B cell (primary cell): ENCODE measurements at regions not wholly inside any gene's neighbourhood (a gene's known extent, or its start where the extent isn't known, plus 50 kb on each side); places are given as distances from the start of the nearest gene placed in this dataset.

ENCODE experiments used
- ATAC-seq: fragments of 200-7000 bp; cut with Tn5 transposase; one replicate; pipeline ENCODE4 v1.10.0; 2021; ENCODE audit warnings: low read depth, mild to moderate bottlenecking, moderate number of reproducible peaks, moderate library complexity
- CTCF ChIA-PET: fragments of 350-600 bp; sonication (Branson Sonifier 250); formaldehyde crosslinking; loops from one replicate; lab custom pipeline; 2021; ENCODE audit warnings: antibody characterized with exemption, inconsistent platforms; lab: Charles Lee
- POLR2A ChIA-PET: fragments of 350-600 bp; sonication (Branson Sonifier 250); formaldehyde crosslinking; loops from one replicate; lab custom pipeline; 2021; ENCODE audit warnings: antibody characterized with exemption; lab: Charles Lee
- DNase-seq: peaks from one replicate; pipeline ENCODE4 v3.0.0; 2013
- H2AFZ ChIP-seq: 2 replicates; pipeline ENCODE4 v1.6.1; 2012; ENCODE audit warnings: mild to moderate bottlenecking, low read depth, low read length; ENCODE audit not compliant: insufficient read depth, poor library complexity, severe bottlenecking
- H3K27ac ChIP-seq, 2 donors: 1 replicate in 1 of 2; 2 replicates in 1 of 2; pipeline ENCODE4 v1.5.1; 2012 to 2013; ENCODE audit warnings: low read length in 2 of 2, mild to moderate bottlenecking in 2 of 2, moderate library complexity in 1 of 2
- H3K27me3 ChIP-seq, 4 experiments: fragments of 200-600 bp in 1 of 4; sonication (generic) in 1 of 4; replicated peaks in 1 of 4; 1 replicate in 2 of 4; 2 replicates in 2 of 4; pipeline versions ENCODE4 v1.6.1 to v1.7.0; 2013 to 2016; ENCODE audit warnings: low read length in 3 of 4, mild to moderate bottlenecking in 2 of 4, mixed read lengths in 1 of 4, moderate library complexity in 1 of 4; ENCODE audit not compliant: insufficient read depth in 4 of 4, control insufficient read depth in 3 of 4; ENCODE audit errors: control extremely low read depth in 1 of 4
- H3K36me3 ChIP-seq, 2 experiments: replicated peaks in 1 of 2; 1 replicate in 1 of 2; 2 replicates in 1 of 2; pipeline versions ENCODE4 v1.6.1 to v1.7.1; 2013; ENCODE audit warnings: low read length in 1 of 2; ENCODE audit not compliant: insufficient read depth in 2 of 2, control insufficient read depth in 1 of 2; ENCODE audit errors: control extremely low read depth in 1 of 2, extremely low read depth in 1 of 2
- H3K4me1 ChIP-seq, 2 donors: fragments of 200-600 bp in 1 of 2; sonication (generic) in 1 of 2; 1 replicate in 1 of 2; 2 replicates in 1 of 2; pipeline versions ENCODE4 v1.5.1 to v1.6.1; 2013 to 2017; ENCODE audit warnings: low read length in 2 of 2; ENCODE audit not compliant: control insufficient read depth in 2 of 2, insufficient read depth in 2 of 2
- H3K4me2 ChIP-seq: replicated peaks from 2 replicates; pipeline ENCODE3; 2012; ENCODE audit warnings: mild to moderate bottlenecking, low read depth, low read length; ENCODE audit not compliant: poor library complexity, severe bottlenecking
- H3K4me3 ChIP-seq, 5 experiments: fragments of 200-600 bp in 1 of 5; sonication (generic) in 1 of 5; 1 replicate in 3 of 5; 2 replicates in 2 of 5; pipeline versions ENCODE4 v1.5.1 to v1.7.0; 2011 to 2016; ENCODE audit warnings: low read length in 4 of 5, mild to moderate bottlenecking in 4 of 5, low read depth in 2 of 5, control low read depth in 1 of 5, moderate library complexity in 1 of 5; ENCODE audit not compliant: insufficient read depth in 1 of 5; ENCODE audit errors: control extremely low read depth in 1 of 5, extremely low read depth in 1 of 5
- H3K79me2 ChIP-seq: fragments of 200-600 bp; sonication (generic); one replicate; pipeline ENCODE4 v1.6.0; 2016; ENCODE audit warnings: low read length; ENCODE audit not compliant: control insufficient read depth, insufficient read depth
- H3K9ac ChIP-seq: fragments of 200-600 bp; sonication (generic); 2 replicates; pipeline ENCODE4 v1.6.1; 2017; ENCODE audit warnings: mild to moderate bottlenecking, low read length, moderate library complexity
- H3K9me3 ChIP-seq, 3 donors: one replicate each; pipeline versions ENCODE4 v1.6.1 to v1.7.1; 2013; ENCODE audit warnings: low read length in 2 of 3; ENCODE audit not compliant: control insufficient read depth in 2 of 3, insufficient read depth in 1 of 3; ENCODE audit errors: control extremely low read depth in 1 of 3
- H4K20me1 ChIP-seq: 2 replicates; pipeline ENCODE4 v1.6.0; 2012; ENCODE audit warnings: mild to moderate bottlenecking, low read length; ENCODE audit not compliant: insufficient read depth, control insufficient read depth, poor library complexity, severe bottlenecking
- H3K27ac Mint-ChIP-seq: one replicate; pipeline ENCODE4 v1.8.0; 2021; ENCODE audit warnings: mixed read lengths
- H3K27me3 Mint-ChIP-seq: one replicate; pipeline ENCODE4 v1.8.0; 2021; ENCODE audit warnings: mixed read lengths
- H3K4me1 Mint-ChIP-seq: one replicate; pipeline ENCODE4 v1.8.0; 2021; ENCODE audit warnings: mixed read lengths
- H3K4me3 Mint-ChIP-seq: one replicate; pipeline ENCODE4 v1.8.0; 2021; ENCODE audit warnings: mixed read lengths
- H3K9me3 Mint-ChIP-seq: one replicate; pipeline ENCODE4 v1.8.0; 2022; ENCODE audit warnings: mixed read lengths; ENCODE audit not compliant: insufficient read depth
- EZH2 ChIP-seq: IDR thresholded peaks from 2 replicates; pipeline ENCODE4 v1.6.1; 2012; ENCODE audit warnings: borderline replicate concordance, low read depth, mild to moderate bottlenecking, moderate library complexity, low read length; ENCODE audit not compliant: insufficient read depth, poor library complexity, severe bottlenecking
- WGBS: methylation state at CpG from one replicate; pipeline ENCODE4 v1.1.5; 2013; ENCODE audit warnings: missing lambda C conversion rate; ENCODE audit not compliant: insufficient coverage; 5-methylcytosine and 5-hydroxymethylcytosine counted together
- intact Hi-C: fragments of 100-400 bp; cut with micrococcal nuclease; formaldehyde crosslinking; loops from one replicate; pipeline ENCODE4 v1.10.0; 2022
- TF ChIP-seq, protein P1 (sequence below): fragments of 200-600 bp; IDR thresholded peaks from one replicate; pipeline ENCODE4 v1.8.0; 2022; ENCODE audit warnings: antibody characterized with exemption, mild to moderate bottlenecking

DNA sequence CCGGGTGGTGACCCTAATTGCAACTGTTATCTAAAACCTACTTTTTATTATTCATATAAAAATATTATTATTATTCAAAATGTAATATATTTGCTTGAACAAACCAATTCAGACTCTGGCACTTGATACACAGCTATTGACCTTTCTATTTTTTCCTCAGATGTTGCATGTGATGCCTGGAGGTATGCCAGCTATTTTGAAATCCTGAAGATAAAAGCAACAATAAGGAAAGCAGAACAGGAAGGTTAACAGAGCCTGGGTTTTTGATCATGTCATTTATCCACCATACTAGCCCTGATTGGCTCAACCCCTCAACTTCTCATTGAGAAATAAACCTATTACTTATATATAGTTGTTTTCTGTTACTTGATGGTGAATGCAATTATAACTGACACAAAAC lies 340.9 kb upstream of the KIF2A start:
- TF ChIP-seq, protein P1, sequence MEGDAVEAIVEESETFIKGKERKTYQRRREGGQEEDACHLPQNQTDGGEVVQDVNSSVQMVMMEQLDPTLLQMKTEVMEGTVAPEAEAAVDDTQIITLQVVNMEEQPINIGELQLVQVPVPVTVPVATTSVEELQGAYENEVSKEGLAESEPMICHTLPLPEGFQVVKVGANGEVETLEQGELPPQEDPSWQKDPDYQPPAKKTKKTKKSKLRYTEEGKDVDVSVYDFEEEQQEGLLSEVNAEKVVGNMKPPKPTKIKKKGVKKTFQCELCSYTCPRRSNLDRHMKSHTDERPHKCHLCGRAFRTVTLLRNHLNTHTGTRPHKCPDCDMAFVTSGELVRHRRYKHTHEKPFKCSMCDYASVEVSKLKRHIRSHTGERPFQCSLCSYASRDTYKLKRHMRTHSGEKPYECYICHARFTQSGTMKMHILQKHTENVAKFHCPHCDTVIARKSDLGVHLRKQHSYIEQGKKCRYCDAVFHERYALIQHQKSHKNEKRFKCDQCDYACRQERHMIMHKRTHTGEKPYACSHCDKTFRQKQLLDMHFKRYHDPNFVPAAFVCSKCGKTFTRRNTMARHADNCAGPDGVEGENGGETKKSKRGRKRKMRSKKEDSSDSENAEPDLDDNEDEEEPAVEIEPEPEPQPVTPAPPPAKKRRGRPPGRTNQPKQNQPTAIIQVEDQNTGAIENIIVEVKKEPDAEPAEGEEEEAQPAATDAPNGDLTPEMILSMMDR, result no peak
- no peak for TF ChIP-seq EZH2
- POLR2A ChIA-PET, result no interaction called here
- no peaks in the 10 kb centered on the region for H3K9me3 Mint-ChIP-seq
- no peak overlapping the region for H3K4me3 Mint-ChIP-seq
- WGBS, result no CpG with 5 or more reads among the region's 1 CpG
- no peak for ATAC-seq
- intact Hi-C loops, result no loop called here
- Histone ChIP-seq H3K79me2 (no peaks in the 10 kb centered on the region), H3K4me2 (no peak overlapping the region), H3K27ac (no peak overlapping the region), H4K20me1 (no peaks in the 10 kb centered on the region), H3K9ac (no peak overlapping the region), H3K4me1 (no peaks in the 10 kb centered on the region), H3K36me3 (no peaks in the 10 kb centered on the region), H3K27me3 (no peaks in the 10 kb centered on the region), H3K9me3 (no peaks in the 10 kb centered on the region), H3K4me3 (no peak overlapping the region), H2AFZ (no peak overlapping the region)
- no peak overlapping the region for H3K27ac Mint-ChIP-seq
- CTCF ChIA-PET, result no interaction called here
- H3K4me1 Mint-ChIP-seq, result no peaks in the 10 kb centered on the region
- no peak for DNase-seq
- H3K27me3 Mint-ChIP-seq, result peaks cover 2% of the 10 kb centered on the region

DNA sequence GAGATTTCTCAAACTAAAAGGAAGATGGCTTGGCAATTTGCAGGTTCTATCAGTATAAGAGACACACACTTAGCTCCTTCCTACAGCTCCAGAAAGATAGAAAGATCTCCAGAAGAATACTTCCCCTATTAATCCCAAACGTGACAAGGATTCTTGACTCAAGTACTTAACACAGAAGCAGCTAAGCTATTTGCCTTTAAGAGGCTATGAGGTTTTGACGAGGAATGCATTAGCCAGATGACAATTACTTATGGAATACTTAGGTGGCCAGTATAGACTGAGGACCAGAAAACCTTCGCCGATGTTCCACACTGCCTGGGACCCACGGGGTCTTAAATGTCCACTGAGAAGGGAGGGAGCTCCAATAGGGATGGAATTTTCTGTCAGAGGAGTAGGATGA lies 340.5 kb upstream of the KIF2A start:
- Histone ChIP-seq H3K4me2 (no peak overlapping the region), H3K4me1 (no peaks in the 10 kb centered on the region), H3K4me3 (no peak overlapping the region), H3K79me2 (no peaks in the 10 kb centered on the region), H3K9ac (no peak overlapping the region), H3K27me3 (no peaks in the 10 kb centered on the region), H2AFZ (no peak overlapping the region), H3K27ac (no peak overlapping the region), H4K20me1 (no peaks in the 10 kb centered on the region), H3K36me3 (no peaks in the 10 kb centered on the region), H3K9me3 (no peaks in the 10 kb centered on the region)
- WGBS, result 82% methylated on average over 4 of the region's 5 CpGs
- DNase-seq, result no peak
- CTCF ChIA-PET, result no interaction called here
- intact Hi-C loops, result no loop called here
- peaks cover 4% of the 10 kb centered on the region for H3K27me3 Mint-ChIP-seq
- no peak for ATAC-seq
- TF ChIP-seq, protein P1, result no peak
- no peak for TF ChIP-seq EZH2
- H3K4me1 Mint-ChIP-seq, result no peaks in the 10 kb centered on the region
- no peak overlapping the region for H3K4me3 Mint-ChIP-seq
- H3K9me3 Mint-ChIP-seq, result no peaks in the 10 kb centered on the region
- H3K27ac Mint-ChIP-seq, result no peak overlapping the region
- POLR2A ChIA-PET, result no interaction called here
